Mucosa of descending colon (tissue), 3 donors: ENCODE measurements at regions not wholly inside any gene's neighbourhood (a gene's known extent, or its start where the extent isn't known, plus 50 kb on each side); places are given as distances from the start of the nearest gene placed in this dataset.
"Not testable (repeated sequence)": the region's sequence is repeated elsewhere in the genome, so short reads cannot be mapped to it uniquely, and the experiment has no call there.

Source experiments
- ATAC-seq: fragments of 200-7000 bp; cut with Tn5 transposase; one replicate; pipeline ENCODE4 v1.9.1; 2020; ENCODE audit warnings: mild to moderate bottlenecking, moderate library complexity
- DNase-seq, 3 donors: peaks; one replicate each; pipeline ENCODE4 v3.0.0-alpha.2; 2020
- H3K36me3 ChIP-seq: fragments of 200-600 bp; one replicate; pipeline ENCODE4 v1.8.0; 2021; ENCODE audit warnings: low read depth, mild to moderate bottlenecking
- H3K4me1 ChIP-seq: fragments of 200-600 bp; one replicate; pipeline ENCODE4 v1.8.0; 2021; ENCODE audit warnings: low read depth, mild to moderate bottlenecking
- H3K4me3 ChIP-seq: fragments of 200-600 bp; one replicate; pipeline ENCODE4 v1.8.0; 2021; ENCODE audit warnings: mild to moderate bottlenecking
- H3K9me3 ChIP-seq: fragments of 200-600 bp; one replicate; pipeline ENCODE4 v1.8.0; 2021; ENCODE audit warnings: mild to moderate bottlenecking
- CTCF ChIP-seq: fragments of 200-600 bp; IDR thresholded peaks from one replicate; pipeline ENCODE4 v1.8.0; 2022; ENCODE audit warnings: antibody characterized with exemption, mild to moderate bottlenecking
- intact Hi-C, 2 donors: fragments of 100-400 bp; cut with DNase I in 1 of 2; cut with micrococcal nuclease in 1 of 2; formaldehyde crosslinking; loops; one replicate each; pipeline versions ENCODE4 v1.11.0 to v1.11.1; 2022; cut with DNase I, micrococcal nuclease
- donor health status: DM: no; HTN: no; CAD: no; lungs with moderate emphysema.
- donor health status: DM: no; HTN: no; CAD: no.
- donor health status: DM: no; HTN: yes; CAD: no.

- no peak for TF ChIP-seq CTCF
- H3K36me3 ChIP-seq, result no peaks in the 10 kb centered on the region
- no peak overlapping the region for H3K4me3 ChIP-seq
- intact Hi-C loops, result no loop called here
- no peaks in the 10 kb centered on the region for H3K4me1 ChIP-seq
- no peaks in the 10 kb centered on the region for H3K9me3 ChIP-seq
- ATAC-seq (no peak), DNase-seq (no peak)
Measured at GRCh38 chr9:20238921-20239320, 383.4 kb downstream of the MLLT3 start.

GRCh38 chr9:20237686-20238085, 384.6 kb downstream of the MLLT3 start:
- Histone ChIP-seq H3K4me3 (no peak overlapping the region), H3K4me1 (no peaks in the 10 kb centered on the region), H3K9me3 (no peaks in the 10 kb centered on the region), H3K36me3 (no peaks in the 10 kb centered on the region)
- DNase-seq (no peak), ATAC-seq (no peak)
- intact Hi-C loops, result no loop called here
- no peak for TF ChIP-seq CTCF

DNA sequence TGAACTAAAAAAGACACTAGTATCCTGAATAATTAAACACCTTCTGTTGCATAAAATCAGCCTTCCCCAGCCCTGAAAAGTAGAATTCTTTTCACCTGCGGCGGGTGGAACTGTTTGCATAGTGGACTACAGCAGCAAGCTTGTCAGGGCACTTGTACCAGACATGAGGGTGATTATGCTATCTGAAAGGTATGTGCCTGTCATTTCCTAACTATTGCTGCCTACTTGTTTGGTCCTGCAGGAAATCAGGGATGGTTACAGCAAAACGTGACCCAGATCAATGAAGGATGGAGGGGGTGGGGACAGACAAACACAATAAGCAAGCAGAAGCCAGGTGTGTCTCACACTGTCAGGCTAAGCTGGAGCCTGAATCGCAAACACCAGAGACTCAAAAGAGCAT, 385.6 kb downstream of the MLLT3 start:
- intact Hi-C loops, result no loop called here
- Histone ChIP-seq H3K4me1 (no peaks in the 10 kb centered on the region), H3K9me3 (no peaks in the 10 kb centered on the region), H3K36me3 (no peaks in the 10 kb centered on the region), H3K4me3 (no peak overlapping the region)
- no peak for DNase-seq
- no peak for ATAC-seq
- no peak for TF ChIP-seq CTCF

DNA sequence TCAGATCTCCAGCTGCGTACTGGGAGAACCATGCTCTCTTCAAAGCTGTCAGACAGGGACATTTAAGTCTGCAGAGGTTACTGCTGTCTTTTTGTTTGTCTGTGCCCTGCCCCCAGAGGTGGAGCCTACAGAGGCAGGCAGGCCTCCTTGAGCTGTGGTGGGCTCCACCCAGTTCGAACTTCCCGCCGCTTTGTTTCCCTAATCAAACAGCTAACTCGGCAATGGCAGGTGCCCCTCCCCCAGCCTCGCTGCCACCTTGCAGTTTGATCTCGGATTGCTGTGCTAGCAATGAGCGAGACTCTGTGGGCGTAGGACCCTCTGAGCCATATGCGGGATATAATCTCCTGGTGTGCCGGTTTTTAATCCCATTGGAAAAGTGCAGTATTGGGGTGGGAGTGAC, 387.1 kb downstream of the MLLT3 start:
- H3K4me3 ChIP-seq, H3K9me3 ChIP-seq, DNase-seq, H3K4me1 ChIP-seq, H3K36me3 ChIP-seq, intact Hi-C loops, ATAC-seq: not testable (repeated sequence)

GRCh38 chr9:20228096-20228495, 394.2 kb downstream of the MLLT3 start:
- Histone ChIP-seq H3K4me3 (no peak overlapping the region), H3K36me3 (no peaks in the 10 kb centered on the region), H3K4me1 (no peaks in the 10 kb centered on the region), H3K9me3 (no peaks in the 10 kb centered on the region)
- intact Hi-C loops, result no loop called here
- DNase-seq, result no peak
- TF ChIP-seq CTCF, result no peak
- ATAC-seq, result no peak

- DNase-seq, result no peak
- no peaks in the 10 kb centered on the region for H3K36me3 ChIP-seq
- H3K9me3 ChIP-seq, result no peaks in the 10 kb centered on the region
- no peak overlapping the region for H3K4me3 ChIP-seq
- no peaks in the 10 kb centered on the region for H3K4me1 ChIP-seq
- intact Hi-C loops, result no loop called here
- TF ChIP-seq CTCF, result no peak
- ATAC-seq, result no peak
Measured at GRCh38 chr9:20227166-20227874, 395.0 kb downstream of the MLLT3 start.
